RWPE1 (cell line): ENCODE measurements at regions not wholly inside any gene's neighbourhood (a gene's known extent, or its start where the extent isn't known, plus 50 kb on each side); places are given as distances from the start of the nearest gene placed in this dataset.

Experiments used
- CTCF ChIA-PET: fragments of 350-600 bp; sonication (Branson Sonifier 250); formaldehyde crosslinking; extraction: SDS; loops from one replicate; lab custom pipeline; 2021; lab: Yijun Ruan, JAX
- POLR2A ChIA-PET: fragments of 400-600 bp; formaldehyde crosslinking; extraction: SDS; loops from one replicate; lab custom pipeline; 2020; ENCODE audit warnings: antibody characterized with exemption; ENCODE audit not compliant: low non-redundant PET; lab: Yijun Ruan, JAX
- DNase-seq: peaks from one replicate; pipeline ENCODE4 v3.0.0; 2012; ENCODE audit warnings: low spot score
- H3K27ac ChIP-seq: fragments of 450-650 bp; 2 replicates; pipeline ENCODE4 v1.5.1; 2017
- CTCF ChIP-seq: fragments of 450-650 bp; conservative IDR thresholded peaks from 2 replicates; pipeline ENCODE4 v1.5.1; 2017; ENCODE audit warnings: low read depth, mild to moderate bottlenecking

GRCh38 chr9:119861842-119862241 lies 492.6 kb upstream of the BRINP1 start:
- no peak for TF ChIP-seq CTCF
- ChIA-PET CTCF (no interaction called here), POLR2A (no interaction called here)
- no peak for DNase-seq
- H3K27ac ChIP-seq: no peak overlapping the region

GRCh38 chr9:119859128-119859527 lies 489.9 kb upstream of the BRINP1 start:
- H3K27ac ChIP-seq: no peak overlapping the region
- CTCF ChIA-PET: no interaction called here
- POLR2A ChIA-PET: no interaction called here
- no peak for DNase-seq
- no peak for TF ChIP-seq CTCF

- ChIA-PET POLR2A (no interaction called here), CTCF (no interaction called here)
- no peak for TF ChIP-seq CTCF
- no peak for DNase-seq
- no peak overlapping the region for H3K27ac ChIP-seq
Observed at GRCh38 chr9:119853126-119853525, 483.9 kb upstream of the BRINP1 start.

- POLR2A ChIA-PET: no interaction called here
- CTCF ChIA-PET: no interaction called here
- no peak for TF ChIP-seq CTCF
- H3K27ac ChIP-seq: no peak overlapping the region
- no peak for DNase-seq
Observed at GRCh38 chr9:119852390-119852789, 483.2 kb upstream of the BRINP1 start.

- no peak for DNase-seq
- no peak for TF ChIP-seq CTCF
- POLR2A ChIA-PET: no interaction called here
- CTCF ChIA-PET: interaction anchor here (0.8 kb wide), 1 partner anchor 32 kb away, joined by 3 read pairs; no protein-coding TSS in a partner anchor
- H3K27ac ChIP-seq: no peak overlapping the region
Observed at GRCh38 chr9:119844431-119844830, 475.2 kb upstream of the BRINP1 start.

- CTCF ChIA-PET: no interaction called here
- no peak for TF ChIP-seq CTCF
- no peak overlapping the region for H3K27ac ChIP-seq
- POLR2A ChIA-PET: no interaction called here
- no peak for DNase-seq
Observed at GRCh38 chr9:119841016-119841415, 471.8 kb upstream of the BRINP1 start.
